ENCODE measurements at regions not wholly inside any gene's neighbourhood (a gene's known extent, or its start where the extent isn't known, plus 50 kb on each side); places are given as distances from the start of the nearest gene placed in this dataset.
"Not testable (repeated sequence)": the region's sequence is repeated elsewhere in the genome, so short reads cannot be mapped to it uniquely, and the experiment has no call there.

DNA sequence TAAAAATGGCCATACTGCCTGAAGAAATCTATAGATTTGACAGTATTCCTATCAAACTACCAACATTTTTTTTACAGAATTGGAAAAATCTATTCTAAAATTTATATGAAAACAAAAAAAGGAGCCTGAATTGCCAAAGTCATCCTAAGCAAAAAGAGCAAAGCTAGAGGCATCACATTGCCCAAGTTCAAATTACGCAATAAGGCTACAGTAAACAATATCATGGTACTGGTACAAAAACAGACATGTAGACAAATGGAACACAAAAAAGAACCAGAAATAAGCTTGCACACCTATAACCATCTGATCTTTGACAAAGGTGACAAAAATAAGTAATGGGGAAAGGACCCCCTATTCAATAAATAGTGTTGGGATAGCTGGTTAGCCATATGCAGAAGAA lies 50.2 kb upstream of the THSD7B start:
- DNase-seq, result no peak

DNA sequence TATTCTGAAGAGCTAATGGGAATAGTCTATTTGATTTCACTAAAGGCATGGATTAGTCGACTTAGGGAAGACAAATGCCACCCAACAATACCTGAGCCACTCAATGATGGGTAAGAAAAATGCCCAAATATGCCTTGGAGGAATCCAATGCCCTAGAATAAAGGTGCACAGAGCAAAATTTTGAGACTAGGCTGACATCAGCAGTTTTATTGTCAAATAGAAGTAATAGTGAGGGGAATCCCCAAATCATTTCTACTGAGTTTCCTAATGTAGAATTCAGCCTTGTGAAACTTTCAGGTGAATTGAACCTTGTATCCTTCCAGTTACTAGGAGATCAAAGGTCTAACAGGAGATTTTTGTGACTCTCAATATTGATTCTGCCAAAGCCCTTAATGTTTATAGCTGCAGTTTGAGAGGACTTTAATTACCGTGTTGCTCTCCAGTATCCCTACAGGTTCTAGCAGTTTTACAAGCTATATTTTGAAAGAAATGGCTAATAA lies 50.8 kb upstream of the THSD7B start:
- DNase-seq, result no peak

- no peak for DNase-seq
Measured at GRCh38 chr2:136713739-136714138, 51.6 kb upstream of the THSD7B start.

DNA sequence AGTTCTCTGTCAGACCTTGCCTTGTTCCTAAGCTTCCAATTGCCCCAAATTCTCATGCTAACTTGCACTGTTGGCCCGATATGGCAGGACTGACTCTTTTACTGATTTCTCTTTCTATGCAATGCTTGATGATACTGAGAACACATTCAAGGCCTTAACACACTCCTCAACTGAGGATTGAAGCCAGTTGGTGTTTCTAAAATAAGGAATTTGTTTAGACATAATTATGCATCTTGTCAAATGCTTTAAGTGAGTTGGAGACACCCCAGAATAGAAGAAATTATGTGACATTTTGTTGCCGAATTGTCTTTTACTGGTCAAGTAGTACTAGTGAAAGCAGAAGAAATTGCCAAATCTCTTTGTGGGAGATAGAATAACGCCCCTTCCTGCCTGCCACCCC lies 60.0 kb upstream of the THSD7B start:
- DNase-seq, result no peak

GRCh38 chr2:136703214-136703613 lies 62.1 kb upstream of the THSD7B start:
- DNase-seq, result no peak

DNA sequence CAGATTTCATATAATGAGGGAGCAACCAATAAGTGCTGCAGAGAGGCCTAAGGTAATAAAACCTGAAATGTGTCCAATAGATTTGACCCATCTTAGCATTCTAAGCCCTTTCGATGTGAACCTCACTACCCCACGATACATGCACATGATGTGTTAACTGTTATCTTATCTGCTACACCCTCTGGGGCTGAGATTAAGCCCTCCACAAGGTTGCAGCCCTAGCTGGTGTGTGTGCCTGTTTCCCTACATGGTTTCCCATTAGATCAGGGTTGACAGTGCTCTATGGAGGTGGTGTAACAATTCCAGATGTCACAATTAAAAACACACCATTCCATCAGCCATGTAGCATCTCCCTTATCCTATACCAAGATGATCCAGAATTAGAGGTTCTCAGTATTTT lies 68.9 kb upstream of the THSD7B start:
- no peak for DNase-seq

- DNase-seq, result no peak
Measured at GRCh38 chr2:136693966-136694365, 71.4 kb upstream of the THSD7B start.

DNA sequence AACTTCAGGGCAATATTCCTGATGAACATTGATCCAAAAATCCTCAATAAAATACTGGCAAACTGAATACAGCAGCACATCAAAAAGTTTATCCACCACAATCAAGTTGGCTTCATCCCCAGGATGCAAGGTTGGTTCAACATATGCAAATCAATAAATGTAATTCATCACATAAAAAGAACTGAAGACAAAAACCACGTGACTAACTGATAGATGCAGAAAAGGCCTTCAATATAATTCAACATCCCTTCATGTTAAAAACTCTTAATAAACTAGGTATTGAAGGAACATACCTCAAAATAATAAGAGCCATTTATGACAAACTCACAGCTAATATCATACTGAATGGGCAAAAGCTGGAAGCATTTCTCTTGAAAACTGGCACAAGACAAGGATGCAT lies 85.3 kb upstream of the THSD7B start:
- not testable (repeated sequence) for DNase-seq

- no peak for DNase-seq
Measured at GRCh38 chr2:136665736-136666135, 99.6 kb upstream of the THSD7B start.

- no peak for DNase-seq
Measured at GRCh38 chr2:136664713-136665405, 100.5 kb upstream of the THSD7B start.

DNA sequence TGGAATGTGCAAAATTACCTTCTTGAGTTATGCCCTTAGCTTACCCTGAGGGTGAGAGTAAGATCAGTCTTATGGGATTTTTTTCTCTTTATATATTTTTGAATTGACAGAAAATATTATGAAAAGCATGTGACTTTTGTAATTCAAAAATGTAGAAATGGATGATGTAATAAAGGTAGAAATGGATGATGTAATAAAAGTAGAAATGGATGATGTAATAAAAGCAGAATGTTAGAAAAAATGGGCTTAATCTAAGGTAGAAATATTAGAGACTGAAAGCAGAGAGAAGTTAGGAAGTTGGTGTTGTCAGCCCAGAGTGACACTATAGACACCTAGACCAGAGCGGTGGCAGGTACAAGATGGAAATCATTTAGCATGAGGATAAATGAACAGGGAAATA lies 107.1 kb upstream of the THSD7B start:
- DNase-seq, result no peak

GRCh38 chr2:136653861-136654260 lies 111.5 kb upstream of the THSD7B start:
- no peak for DNase-seq

- DNase-seq, result no peak
Measured at GRCh38 chr2:136651456-136652010, 113.8 kb upstream of the THSD7B start.

DNA sequence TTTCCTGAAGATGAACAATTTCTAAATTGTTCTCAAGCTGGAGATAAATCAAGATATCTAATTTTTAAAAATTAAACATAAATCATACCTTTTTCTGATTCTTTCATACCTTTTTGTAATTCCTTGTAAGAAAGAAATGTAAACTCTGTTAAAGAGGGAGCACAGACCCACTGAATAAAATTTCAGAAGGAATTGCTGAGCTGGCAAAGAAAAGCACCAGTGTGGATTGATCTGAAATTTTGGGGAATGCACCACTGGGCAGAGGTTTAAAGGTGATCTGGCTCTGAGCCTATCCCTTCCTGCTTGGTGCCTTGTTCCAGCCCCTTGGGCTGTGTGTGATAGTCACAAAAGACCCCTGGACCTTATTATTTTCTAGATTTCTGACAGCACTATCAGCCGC lies 118.3 kb upstream of the THSD7B start:
- no peak for DNase-seq

GRCh38 chr2:136645236-136645828 lies 120.0 kb upstream of the THSD7B start:
- DNase-seq, result peak in 1 of 2 experiments; percentile 4

DNA sequence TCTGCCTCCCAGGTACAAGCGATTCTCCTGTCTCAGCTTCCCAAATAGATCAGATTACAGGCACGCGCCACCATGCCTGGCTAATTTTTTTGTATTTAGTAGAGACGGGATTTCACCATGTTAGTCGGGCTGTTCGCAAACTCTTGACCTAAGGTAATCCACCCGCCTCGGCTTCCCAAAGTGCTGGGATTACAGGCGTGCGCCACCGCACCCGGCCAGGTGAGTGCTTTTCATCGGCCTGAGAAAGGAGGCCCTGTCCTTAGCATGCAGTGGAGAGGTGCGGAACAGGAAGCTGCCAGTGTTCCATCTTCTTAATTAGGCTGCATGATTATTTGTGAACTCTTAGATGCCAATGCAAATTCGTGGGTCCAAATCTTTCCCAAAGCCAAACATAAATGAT lies 125.7 kb upstream of the THSD7B start:
- DNase-seq, result no peak

DNA sequence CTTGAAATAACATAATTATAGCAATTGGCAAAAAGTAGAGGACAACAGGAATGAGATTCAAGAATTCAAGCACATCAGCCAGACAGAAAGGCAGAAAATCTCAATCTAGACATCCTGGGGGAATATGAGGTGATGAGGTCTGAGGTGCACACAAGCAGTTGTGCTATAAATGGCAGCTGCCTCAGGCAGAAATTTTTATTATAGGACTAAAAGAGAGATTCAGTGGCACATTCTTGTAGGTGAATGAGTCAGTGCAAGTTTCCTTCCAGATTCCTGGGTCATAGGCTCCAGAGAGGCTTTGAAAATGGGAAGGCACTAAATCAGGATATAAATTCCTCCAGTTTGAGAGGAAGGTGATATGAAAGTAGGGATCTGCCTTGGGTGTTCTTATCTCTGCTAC lies 127.2 kb upstream of the THSD7B start:
- no peak for DNase-seq

GRCh38 chr2:136637402-136637801 lies 127.9 kb upstream of the THSD7B start:
- DNase-seq, result no peak

GRCh38 chr2:136628490-136628889 lies 136.9 kb upstream of the THSD7B start:
- no peak for DNase-seq

GRCh38 chr2:136613096-136613495 lies 152.2 kb upstream of the THSD7B start:
- no peak for DNase-seq

- no peak for DNase-seq
Measured at GRCh38 chr2:136612079-136612478, 153.3 kb upstream of the THSD7B start.

DNA sequence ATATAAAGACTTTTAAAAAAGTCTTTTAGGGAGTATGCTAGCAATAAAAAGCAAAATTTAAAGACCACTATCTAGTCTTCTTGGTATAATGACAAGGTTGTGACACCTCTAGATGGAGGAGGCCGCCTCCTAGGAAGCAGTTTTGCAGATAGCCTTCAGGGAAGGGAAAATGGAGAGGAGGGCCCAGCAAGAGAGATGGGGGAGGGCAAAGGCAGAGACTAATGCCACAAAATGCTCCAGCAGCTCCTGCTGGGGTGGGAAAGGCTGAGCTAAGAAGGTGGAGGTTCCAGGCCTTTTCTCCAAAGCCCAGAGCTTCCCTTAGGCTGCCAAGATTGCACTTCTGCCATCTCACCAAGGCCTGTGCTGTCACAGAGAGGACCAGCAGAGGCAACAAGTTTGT lies 153.9 kb upstream of the THSD7B start:
- DNase-seq, result no peak

DNA sequence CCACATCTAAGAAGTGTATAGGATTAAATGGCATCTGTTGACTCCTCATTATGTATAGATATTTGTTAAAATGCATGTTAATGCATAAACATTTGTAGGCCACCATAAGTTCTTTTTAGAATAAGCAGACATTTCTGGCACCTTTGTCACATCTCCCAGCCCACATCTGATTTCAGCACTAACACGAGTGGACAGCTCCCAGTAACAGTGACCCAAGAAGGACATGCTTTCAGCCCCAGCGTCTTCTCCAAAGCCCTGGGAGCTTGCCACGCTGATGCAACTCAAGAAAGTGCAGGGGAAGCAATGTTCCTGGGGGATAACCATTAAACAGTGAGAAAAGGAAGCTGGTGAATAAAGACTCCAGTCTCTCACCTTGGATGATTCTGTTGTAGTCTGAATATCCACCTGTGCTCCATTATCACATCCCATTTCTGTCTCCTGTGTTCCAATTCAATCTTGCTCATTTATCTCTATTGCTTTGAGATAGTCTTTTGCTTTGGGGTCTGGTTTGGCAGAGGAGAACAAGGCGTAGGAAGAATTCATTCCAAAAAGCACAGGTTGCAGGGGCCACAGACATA lies 182.6 kb upstream of the THSD7B start:
- no peak for DNase-seq

GRCh38 chr2:136572335-136572734 lies 193.0 kb upstream of the THSD7B start:
- DNase-seq, result no peak
